HepG2 (cell line): ENCODE measurements at regions not wholly inside any gene's neighbourhood (a gene's known extent, or its start where the extent isn't known, plus 50 kb on each side); places are given as distances from the start of the nearest gene placed in this dataset.

ENCODE experiments used
- EP300 ChIP-seq, 3 experiments: sonication (generic) in 1 of 3; formaldehyde crosslinking in 1 of 3; IDR thresholded peaks; 2 replicates each; pipeline versions ENCODE4 v1.5.1 to v1.6.1; 2011 to 2020; ENCODE audit warnings: low read depth in 2 of 3, low read length in 2 of 3, borderline replicate concordance in 1 of 3, improper control_type of control experiment in 1 of 3, mild to moderate bottlenecking in 1 of 3, missing genetic modification reagents in 1 of 3, moderate library complexity in 1 of 3
- IRF2 ChIP-seq: IDR thresholded peaks from 2 replicates; pipeline ENCODE4 v1.6.1; 2018; ENCODE audit warnings: missing genetic modification reagents, missing compliant biosample characterization
- POLR2AphosphoS5 ChIP-seq: IDR thresholded peaks from 2 replicates; pipeline ENCODE4 v1.6.1; 2012; ENCODE audit warnings: low read depth, low read length
- RAD21 ChIP-seq: fragments of 450-650 bp; formaldehyde crosslinking; IDR thresholded peaks from 2 replicates; pipeline ENCODE4 v1.5.0; 2020; ENCODE audit warnings: mild to moderate bottlenecking
- ZNF17 ChIP-seq: sonication (generic); formaldehyde crosslinking; IDR thresholded peaks from 2 replicates; pipeline ENCODE4 v1.5.0; 2020; ENCODE audit warnings: mild to moderate bottlenecking, missing genetic modification reagents
- ZNF331 ChIP-seq: sonication (generic); formaldehyde crosslinking; IDR thresholded peaks from 2 replicates; pipeline ENCODE4 v1.4.0; 2020; ENCODE audit warnings: missing genetic modification reagents
- ZSCAN22 ChIP-seq: sonication (generic); formaldehyde crosslinking; IDR thresholded peaks from 2 replicates; pipeline ENCODE4 v1.4.0; 2020; ENCODE audit warnings: mild to moderate bottlenecking, missing genetic modification reagents
- TF ChIP-seq, protein P1 (sequence below): sonication (generic); formaldehyde crosslinking; IDR thresholded peaks from 2 replicates; pipeline ENCODE4 v1.4.0; 2020; ENCODE audit warnings: missing genetic modification reagents
- TF ChIP-seq, protein P2 (sequence below): sonication (generic); formaldehyde crosslinking; IDR thresholded peaks from 2 replicates; pipeline ENCODE4 v1.5.0; 2020; ENCODE audit warnings: mild to moderate bottlenecking, missing genetic modification reagents, moderate library complexity
- TF ChIP-seq, protein P3 (sequence below): sonication (generic); formaldehyde crosslinking; IDR thresholded peaks from 2 replicates; pipeline ENCODE4 v1.4.0; 2020; ENCODE audit warnings: missing genetic modification reagents, borderline replicate concordance

GRCh38 chr17:71301063-71301462 lies 819.8 kb upstream of the SOX9 start:
- TF ChIP-seq ZNF17 (CRISPR knock-in tag) (no peak), ZNF331 (CRISPR knock-in tag) (no peak), EP300 (IDR thresholded peaks at IDR 0.05; ENCODE audit: low read depth in 2 of 2, low read length in 2 of 2) (no peak), EP300 (CRISPR knock-in tag; IDR thresholded peaks at IDR 0.05; ENCODE audit: borderline replicate concordance) (no peak), IRF2 (CRISPR knock-in tag) (no peak), ZSCAN22 (CRISPR knock-in tag) (no peak), POLR2AphosphoS5 (no peak), RAD21 (CRISPR knock-in tag) (no peak)
- TF ChIP-seq, protein P1, sequence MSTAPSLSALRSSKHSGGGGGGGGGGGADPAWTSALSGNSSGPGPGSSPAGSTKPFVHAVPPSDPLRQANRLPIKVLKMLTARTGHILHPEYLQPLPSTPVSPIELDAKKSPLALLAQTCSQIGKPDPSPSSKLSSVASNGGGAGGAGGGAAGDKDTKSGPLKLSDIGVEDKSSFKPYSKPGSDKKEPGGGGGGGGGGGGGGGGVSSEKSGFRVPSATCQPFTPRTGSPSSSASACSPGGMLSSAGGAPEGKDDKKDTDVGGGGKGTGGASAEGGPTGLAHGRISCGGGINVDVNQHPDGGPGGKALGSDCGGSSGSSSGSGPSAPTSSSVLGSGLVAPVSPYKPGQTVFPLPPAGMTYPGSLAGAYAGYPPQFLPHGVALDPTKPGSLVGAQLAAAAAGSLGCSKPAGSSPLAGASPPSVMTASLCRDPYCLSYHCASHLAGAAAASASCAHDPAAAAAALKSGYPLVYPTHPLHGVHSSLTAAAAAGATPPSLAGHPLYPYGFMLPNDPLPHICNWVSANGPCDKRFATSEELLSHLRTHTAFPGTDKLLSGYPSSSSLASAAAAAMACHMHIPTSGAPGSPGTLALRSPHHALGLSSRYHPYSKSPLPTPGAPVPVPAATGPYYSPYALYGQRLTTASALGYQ (CRISPR knock-in tag): no peak
- TF ChIP-seq, protein P2, sequence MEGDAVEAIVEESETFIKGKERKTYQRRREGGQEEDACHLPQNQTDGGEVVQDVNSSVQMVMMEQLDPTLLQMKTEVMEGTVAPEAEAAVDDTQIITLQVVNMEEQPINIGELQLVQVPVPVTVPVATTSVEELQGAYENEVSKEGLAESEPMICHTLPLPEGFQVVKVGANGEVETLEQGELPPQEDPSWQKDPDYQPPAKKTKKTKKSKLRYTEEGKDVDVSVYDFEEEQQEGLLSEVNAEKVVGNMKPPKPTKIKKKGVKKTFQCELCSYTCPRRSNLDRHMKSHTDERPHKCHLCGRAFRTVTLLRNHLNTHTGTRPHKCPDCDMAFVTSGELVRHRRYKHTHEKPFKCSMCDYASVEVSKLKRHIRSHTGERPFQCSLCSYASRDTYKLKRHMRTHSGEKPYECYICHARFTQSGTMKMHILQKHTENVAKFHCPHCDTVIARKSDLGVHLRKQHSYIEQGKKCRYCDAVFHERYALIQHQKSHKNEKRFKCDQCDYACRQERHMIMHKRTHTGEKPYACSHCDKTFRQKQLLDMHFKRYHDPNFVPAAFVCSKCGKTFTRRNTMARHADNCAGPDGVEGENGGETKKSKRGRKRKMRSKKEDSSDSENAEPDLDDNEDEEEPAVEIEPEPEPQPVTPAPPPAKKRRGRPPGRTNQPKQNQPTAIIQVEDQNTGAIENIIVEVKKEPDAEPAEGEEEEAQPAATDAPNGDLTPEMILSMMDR: no peak
- TF ChIP-seq, protein P3, sequence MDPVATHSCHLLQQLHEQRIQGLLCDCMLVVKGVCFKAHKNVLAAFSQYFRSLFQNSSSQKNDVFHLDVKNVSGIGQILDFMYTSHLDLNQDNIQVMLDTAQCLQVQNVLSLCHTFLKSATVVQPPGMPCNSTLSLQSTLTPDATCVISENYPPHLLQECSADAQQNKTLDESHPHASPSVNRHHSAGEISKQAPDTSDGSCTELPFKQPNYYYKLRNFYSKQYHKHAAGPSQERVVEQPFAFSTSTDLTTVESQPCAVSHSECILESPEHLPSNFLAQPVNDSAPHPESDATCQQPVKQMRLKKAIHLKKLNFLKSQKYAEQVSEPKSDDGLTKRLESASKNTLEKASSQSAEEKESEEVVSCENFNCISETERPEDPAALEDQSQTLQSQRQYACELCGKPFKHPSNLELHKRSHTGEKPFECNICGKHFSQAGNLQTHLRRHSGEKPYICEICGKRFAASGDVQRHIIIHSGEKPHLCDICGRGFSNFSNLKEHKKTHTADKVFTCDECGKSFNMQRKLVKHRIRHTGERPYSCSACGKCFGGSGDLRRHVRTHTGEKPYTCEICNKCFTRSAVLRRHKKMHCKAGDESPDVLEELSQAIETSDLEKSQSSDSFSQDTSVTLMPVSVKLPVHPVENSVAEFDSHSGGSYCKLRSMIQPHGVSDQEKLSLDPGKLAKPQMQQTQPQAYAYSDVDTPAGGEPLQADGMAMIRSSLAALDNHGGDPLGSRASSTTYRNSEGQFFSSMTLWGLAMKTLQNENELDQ: no peak
